WTC11 (cell line): ENCODE measurements at regions not wholly inside any gene's neighbourhood (a gene's known extent, or its start where the extent isn't known, plus 50 kb on each side); places are given as distances from the start of the nearest gene placed in this dataset.

Experiments
- ATF2 ChIP-seq: sonication (generic); formaldehyde crosslinking; IDR thresholded peaks from 2 replicates; pipeline ENCODE4 v1.8.1; 2022; ENCODE audit warnings: low read depth, missing genetic modification reagents, borderline replicate concordance
- ATF6 ChIP-seq: sonication (generic); formaldehyde crosslinking; IDR thresholded peaks from 2 replicates; pipeline ENCODE4 v1.8.1; 2023; ENCODE audit warnings: mild to moderate bottlenecking, missing genetic modification reagents
- CREB1 ChIP-seq: sonication (generic); formaldehyde crosslinking; IDR thresholded peaks from 2 replicates; pipeline ENCODE4 v1.8.0; 2023; ENCODE audit warnings: mild to moderate bottlenecking, missing genetic modification reagents
- CTCF ChIP-seq: fragments of 200-600 bp; IDR thresholded peaks from 2 replicates; pipeline ENCODE4 v1.8.0; 2022; ENCODE audit warnings: antibody characterized with exemption
- FOXP1 ChIP-seq: sonication (generic); formaldehyde crosslinking; IDR thresholded peaks from 2 replicates; pipeline ENCODE4 v1.8.0; 2022; ENCODE audit warnings: missing genetic modification reagents, mild to moderate bottlenecking, moderate library complexity, borderline replicate concordance
- NFYB ChIP-seq: sonication (generic); formaldehyde crosslinking; conservative IDR thresholded peaks from 2 replicates; pipeline ENCODE4 v1.8.0; 2022; ENCODE audit warnings: low read depth, missing genetic modification reagents
- RELA ChIP-seq: sonication (generic); formaldehyde crosslinking; IDR thresholded peaks from 2 replicates; pipeline ENCODE4 v1.8.1; 2022; ENCODE audit warnings: missing genetic modification reagents, mild to moderate bottlenecking, borderline replicate concordance
- TEAD1 ChIP-seq: sonication (generic); formaldehyde crosslinking; IDR thresholded peaks from 2 replicates; pipeline ENCODE4 v1.8.0; 2022; ENCODE audit warnings: mild to moderate bottlenecking, missing genetic modification reagents
- TF ChIP-seq, protein P1 (sequence below): sonication (generic); formaldehyde crosslinking; IDR thresholded peaks from 2 replicates; pipeline ENCODE4 v1.8.0; 2022; ENCODE audit warnings: missing genetic modification reagents

- TF ChIP-seq NFYB (CRISPR knock-in tag) (no peak), CTCF (no peak), TEAD1 (CRISPR knock-in tag) (no peak), RELA (CRISPR knock-in tag) (no peak), FOXP1 (CRISPR knock-in tag) (no peak), ATF2 (CRISPR knock-in tag) (no peak), CREB1 (no peak), ATF6 (CRISPR knock-in tag) (no peak)
- TF ChIP-seq, protein P1, sequence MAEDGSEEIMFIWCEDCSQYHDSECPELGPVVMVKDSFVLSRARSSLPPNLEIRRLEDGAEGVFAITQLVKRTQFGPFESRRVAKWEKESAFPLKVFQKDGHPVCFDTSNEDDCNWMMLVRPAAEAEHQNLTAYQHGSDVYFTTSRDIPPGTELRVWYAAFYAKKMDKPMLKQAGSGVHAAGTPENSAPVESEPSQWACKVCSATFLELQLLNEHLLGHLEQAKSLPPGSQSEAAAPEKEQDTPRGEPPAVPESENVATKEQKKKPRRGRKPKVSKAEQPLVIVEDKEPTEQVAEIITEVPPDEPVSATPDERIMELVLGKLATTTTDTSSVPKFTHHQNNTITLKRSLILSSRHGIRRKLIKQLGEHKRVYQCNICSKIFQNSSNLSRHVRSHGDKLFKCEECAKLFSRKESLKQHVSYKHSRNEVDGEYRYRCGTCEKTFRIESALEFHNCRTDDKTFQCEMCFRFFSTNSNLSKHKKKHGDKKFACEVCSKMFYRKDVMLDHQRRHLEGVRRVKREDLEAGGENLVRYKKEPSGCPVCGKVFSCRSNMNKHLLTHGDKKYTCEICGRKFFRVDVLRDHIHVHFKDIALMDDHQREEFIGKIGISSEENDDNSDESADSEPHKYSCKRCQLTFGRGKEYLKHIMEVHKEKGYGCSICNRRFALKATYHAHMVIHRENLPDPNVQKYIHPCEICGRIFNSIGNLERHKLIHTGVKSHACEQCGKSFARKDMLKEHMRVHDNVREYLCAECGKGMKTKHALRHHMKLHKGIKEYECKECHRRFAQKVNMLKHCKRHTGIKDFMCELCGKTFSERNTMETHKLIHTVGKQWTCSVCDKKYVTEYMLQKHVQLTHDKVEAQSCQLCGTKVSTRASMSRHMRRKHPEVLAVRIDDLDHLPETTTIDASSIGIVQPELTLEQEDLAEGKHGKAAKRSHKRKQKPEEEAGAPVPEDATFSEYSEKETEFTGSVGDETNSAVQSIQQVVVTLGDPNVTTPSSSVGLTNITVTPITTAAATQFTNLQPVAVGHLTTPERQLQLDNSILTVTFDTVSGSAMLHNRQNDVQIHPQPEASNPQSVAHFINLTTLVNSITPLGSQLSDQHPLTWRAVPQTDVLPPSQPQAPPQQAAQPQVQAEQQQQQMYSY (CRISPR knock-in tag) = no peak
Observed at GRCh38 chr2:53535234-53535840, 232.3 kb upstream of the CHAC2 start.
